IMR-90 (cell line): ENCODE measurements at regions not wholly inside any gene's neighbourhood (a gene's known extent, or its start where the extent isn't known, plus 50 kb on each side); places are given as distances from the start of the nearest gene placed in this dataset.
A peak's percentile ranks its signal among the peaks of the same experiment; 100 is the strongest.
"Not testable (repeated sequence)": the region's sequence is repeated elsewhere in the genome, so short reads cannot be mapped to it uniquely, and the experiment has no call there.

ENCODE experiments used
- ATAC-seq: fragments of 200-7000 bp; cut with Tn5 transposase; 2 replicates; pipeline ENCODE4 v1.9.1; 2020; ENCODE audit warnings: low read depth, mild to moderate bottlenecking, moderate library complexity
- BruUV-seq: library from RNA; stranded (reverse); fragments of 400-500 nt; replicated peaks from 2 replicates; lab custom pipeline; 2021; lab: Mats Ljungman, UMichigan
- CTCF ChIA-PET: fragments of 300-600 bp; formaldehyde crosslinking; extraction: SDS; loops from one replicate; lab custom pipeline; 2021; ENCODE audit warnings: antibody characterized with exemption; lab: Yijun Ruan, JAX
- POLR2A ChIA-PET: fragments of 300-600 bp; sonication (Branson Sonifier 250); formaldehyde crosslinking; loops from one replicate; lab custom pipeline; 2022; ENCODE audit warnings: antibody characterized with exemption; ENCODE audit not compliant: unreplicated experiment; lab: Charles Lee
- DNase-seq: peaks from one replicate; pipeline ENCODE4 v3.0.0; 2013
- H2AFZ ChIP-seq: replicated peaks from 2 replicates; pipeline ENCODE3; 2013; ENCODE audit warnings: low read length, mild to moderate bottlenecking; ENCODE audit not compliant: poor library complexity
- H2AK5ac ChIP-seq: 2 replicates; pipeline ENCODE4 v1.6.1; 2013; ENCODE audit warnings: low read depth, low read length, inconsistent platforms
- H2AK9ac ChIP-seq: replicated peaks from 2 replicates; pipeline ENCODE3; 2013; ENCODE audit warnings: mild to moderate bottlenecking, low read depth, low read length, moderate library complexity; ENCODE audit not compliant: poor library complexity
- H2BK120ac ChIP-seq: 2 replicates; pipeline ENCODE4 v1.6.1; 2013; ENCODE audit warnings: low read depth, low read length, inconsistent platforms
- H2BK15ac ChIP-seq: 3 replicates; pipeline ENCODE4 v1.6.1; 2013; ENCODE audit warnings: low read depth, low read length, inconsistent platforms
- H2BK20ac ChIP-seq: 2 replicates; pipeline ENCODE4 v1.6.1; 2013; ENCODE audit warnings: low read depth, mild to moderate bottlenecking, inconsistent platforms, low read length, moderate library complexity
- H2BK5ac ChIP-seq: 2 replicates; pipeline ENCODE4 v1.6.1; 2013; ENCODE audit warnings: mild to moderate bottlenecking, low read depth, low read length, inconsistent platforms; ENCODE audit not compliant: poor library complexity, severe bottlenecking
- H3K14ac ChIP-seq: replicated peaks from 2 replicates; pipeline ENCODE4 v1.6.1; 2013; ENCODE audit warnings: low read depth, low read length, inconsistent platforms
- H3K18ac ChIP-seq: 2 replicates; pipeline ENCODE4 v1.6.1; 2013; ENCODE audit warnings: low read depth, low read length, control low read depth
- H3K23ac ChIP-seq: 2 replicates; pipeline ENCODE4 v1.6.1; 2013; ENCODE audit warnings: low read depth, low read length, inconsistent platforms
- H3K27ac ChIP-seq: 2 replicates; pipeline ENCODE4 v1.5.1; 2013; ENCODE audit warnings: mild to moderate bottlenecking, control low read depth, low read length; ENCODE audit not compliant: insufficient read depth
- H3K27me3 ChIP-seq: 2 replicates; pipeline ENCODE4 v1.6.1; 2013; ENCODE audit warnings: low read length; ENCODE audit not compliant: control insufficient read depth, insufficient read depth
- H3K36me3 ChIP-seq: 2 replicates; pipeline ENCODE4 v1.6.1; 2013; ENCODE audit warnings: low read length, mixed read lengths; ENCODE audit not compliant: control insufficient read depth, insufficient read depth
- H3K4ac ChIP-seq: 2 replicates; pipeline ENCODE4 v1.6.1; 2013; ENCODE audit warnings: low read depth, low read length, inconsistent platforms
- H3K4me1 ChIP-seq: 2 replicates; pipeline ENCODE4 v1.6.1; 2013; ENCODE audit warnings: low read length, mixed read lengths; ENCODE audit not compliant: control insufficient read depth, insufficient read depth
- H3K4me2 ChIP-seq: 2 replicates; pipeline ENCODE4 v1.6.1; 2013; ENCODE audit warnings: low read depth, mild to moderate bottlenecking, control low read depth, low read length, moderate library complexity
- H3K4me3 ChIP-seq: 2 replicates; pipeline ENCODE4 v1.5.1; 2013; ENCODE audit warnings: low read depth, mild to moderate bottlenecking, control low read depth, low read length, moderate library complexity; ENCODE audit not compliant: insufficient read depth
- H3K56ac ChIP-seq: 2 replicates; pipeline ENCODE4 v1.6.1; 2013; ENCODE audit warnings: low read length, inconsistent platforms; ENCODE audit not compliant: insufficient read depth; ENCODE audit errors: extremely low read depth
- H3K79me1 ChIP-seq, 2 experiments: 2 replicates each; pipeline ENCODE4 v1.6.1; 2013; ENCODE audit warnings: low read length in 2 of 2, inconsistent platforms in 1 of 2, low read depth in 1 of 2
- H3K9ac ChIP-seq: 2 replicates; pipeline ENCODE4 v1.6.1; 2013; ENCODE audit warnings: low read depth, low read length, control low read depth
- H3K9me1 ChIP-seq: 2 replicates; pipeline ENCODE4 v1.6.1; 2013; ENCODE audit warnings: low read length, inconsistent platforms; ENCODE audit not compliant: insufficient read depth
- H3K9me3 ChIP-seq: 2 replicates; pipeline ENCODE4 v1.6.1; 2013; ENCODE audit warnings: low read length; ENCODE audit not compliant: control insufficient read depth, insufficient read depth
- H4K20me1 ChIP-seq: 2 replicates; pipeline ENCODE4 v1.6.1; 2013; ENCODE audit warnings: low read length, inconsistent platforms; ENCODE audit not compliant: insufficient read depth
- H4K5ac ChIP-seq: 2 replicates; pipeline ENCODE4 v1.6.1; 2013; ENCODE audit warnings: mild to moderate bottlenecking, low read depth, low read length, control low read depth
- H4K8ac ChIP-seq, 2 experiments: 2 replicates each; pipeline ENCODE4 v1.6.1; 2013; ENCODE audit warnings: low read depth in 2 of 2, low read length in 2 of 2, control low read depth in 1 of 2, inconsistent platforms in 1 of 2
- H4K91ac ChIP-seq: 2 replicates; pipeline ENCODE4 v1.6.1; 2013; ENCODE audit warnings: low read depth, low read length, inconsistent platforms; ENCODE audit not compliant: insufficient read depth
- WGBS, 2 experiments: methylation state at CpG; one replicate each; pipeline versions ENCODE4 v1.1.5 to v1.1.7; 2013; ENCODE audit warnings: missing lambda C conversion rate in 2 of 2; ENCODE audit not compliant: insufficient read length in 1 of 2; ENCODE audit errors: extremely low coverage in 2 of 2; 5-methylcytosine and 5-hydroxymethylcytosine counted together
- dilution Hi-C: fragments of 300-500 bp; cut with HindIII; formaldehyde crosslinking; loops from one replicate; pipeline ENCODE4 v1.14.3; 2018; ENCODE audit warnings: low sequenced_read_pairs; ENCODE audit not compliant: unreplicated experiment
- in situ Hi-C: fragments of 300-500 bp; cut with MboI; formaldehyde crosslinking; loops from 3 replicates; pipeline ENCODE4 v1.14.3; 2019; ENCODE audit warnings: low sequenced_read_pairs, inconsistent platforms, mixed read lengths
- intact Hi-C: fragments of 100-400 bp; cut with micrococcal nuclease; formaldehyde crosslinking; loops from 2 replicates; pipeline ENCODE4 v1.10.0; 2022

DNA sequence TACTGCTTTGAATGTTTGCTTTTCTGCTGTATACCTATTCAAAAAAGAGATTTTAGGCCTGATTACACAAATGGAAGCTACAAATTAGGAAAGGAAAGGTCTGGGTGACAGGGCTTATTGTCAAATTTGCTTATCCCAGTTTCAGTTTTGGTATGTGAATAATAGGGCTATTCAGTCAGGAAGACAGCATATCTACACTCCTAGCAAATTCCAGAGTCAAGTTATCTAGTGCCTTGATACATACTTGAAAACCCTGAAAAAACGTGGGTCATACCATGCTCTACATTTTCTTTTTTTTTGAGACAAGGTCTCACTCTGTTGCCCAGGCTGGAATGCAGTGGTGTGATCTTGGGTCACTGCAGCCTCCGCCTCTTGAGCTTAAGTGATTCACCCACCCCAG lies 59.2 kb upstream of the CCDC180 start:
- H4K20me1 ChIP-seq, H3K4me2 ChIP-seq, H2AK9ac ChIP-seq, CTCF ChIA-PET, POLR2A ChIA-PET, H2BK5ac ChIP-seq, H3K23ac ChIP-seq, H3K27ac ChIP-seq, H3K14ac ChIP-seq, H3K4ac ChIP-seq, H2BK20ac ChIP-seq, H4K91ac ChIP-seq, H3K9me3 ChIP-seq, H3K9me1 ChIP-seq, H3K36me3 ChIP-seq, H4K5ac ChIP-seq, H3K56ac ChIP-seq, H3K9ac ChIP-seq, H3K18ac ChIP-seq, BruUV-seq, H2AFZ ChIP-seq, intact Hi-C loops, H2BK120ac ChIP-seq, in situ Hi-C loops, H2AK5ac ChIP-seq, H3K4me1 ChIP-seq, H3K4me3 ChIP-seq, dilution Hi-C loops, H3K27me3 ChIP-seq, H2BK15ac ChIP-seq, H4K8ac ChIP-seq, H3K79me1 ChIP-seq: not testable (repeated sequence)
- ATAC-seq, result peak; percentile 29; the same call in 1 of the 2 replicates
- DNase-seq, result peak; percentile 10
- 100% methylated on average over 1 of the region's 2 CpGs; no CpG with 5 or more reads in 1 of the 2 experiments for WGBS, 2 experiments
